GM12864 (cell line): ENCODE measurements at regions not wholly inside any gene's neighbourhood (a gene's known extent, or its start where the extent isn't known, plus 50 kb on each side); places are given as distances from the start of the nearest gene placed in this dataset.

Experiments
- DNase-seq: peaks from one replicate; pipeline ENCODE4 v3.0.0-alpha.2; 2011; ENCODE audit warnings: low read depth
- H3K4me3 ChIP-seq: 2 replicates; pipeline ENCODE4 v1.5.1; 2011; ENCODE audit warnings: mild to moderate bottlenecking, low read depth, low read length, control low read depth
- TF ChIP-seq, protein P1 (sequence below): IDR thresholded peaks from 2 replicates; pipeline ENCODE4 v1.5.1; 2011; ENCODE audit warnings: low read depth, mild to moderate bottlenecking, moderate library complexity, low read length, control low read depth, inconsistent platforms; ENCODE audit errors: missing control alignments

- TF ChIP-seq, protein P1, sequence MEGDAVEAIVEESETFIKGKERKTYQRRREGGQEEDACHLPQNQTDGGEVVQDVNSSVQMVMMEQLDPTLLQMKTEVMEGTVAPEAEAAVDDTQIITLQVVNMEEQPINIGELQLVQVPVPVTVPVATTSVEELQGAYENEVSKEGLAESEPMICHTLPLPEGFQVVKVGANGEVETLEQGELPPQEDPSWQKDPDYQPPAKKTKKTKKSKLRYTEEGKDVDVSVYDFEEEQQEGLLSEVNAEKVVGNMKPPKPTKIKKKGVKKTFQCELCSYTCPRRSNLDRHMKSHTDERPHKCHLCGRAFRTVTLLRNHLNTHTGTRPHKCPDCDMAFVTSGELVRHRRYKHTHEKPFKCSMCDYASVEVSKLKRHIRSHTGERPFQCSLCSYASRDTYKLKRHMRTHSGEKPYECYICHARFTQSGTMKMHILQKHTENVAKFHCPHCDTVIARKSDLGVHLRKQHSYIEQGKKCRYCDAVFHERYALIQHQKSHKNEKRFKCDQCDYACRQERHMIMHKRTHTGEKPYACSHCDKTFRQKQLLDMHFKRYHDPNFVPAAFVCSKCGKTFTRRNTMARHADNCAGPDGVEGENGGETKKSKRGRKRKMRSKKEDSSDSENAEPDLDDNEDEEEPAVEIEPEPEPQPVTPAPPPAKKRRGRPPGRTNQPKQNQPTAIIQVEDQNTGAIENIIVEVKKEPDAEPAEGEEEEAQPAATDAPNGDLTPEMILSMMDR: no peak
- H3K4me3 ChIP-seq: no peak overlapping the region
- no peak for DNase-seq
Observed at GRCh38 chr17:12362853-12363455, 302.7 kb upstream of the MYOCD start.

GRCh38 chr17:12365805-12366204 lies 299.9 kb upstream of the MYOCD start:
- no peak overlapping the region for H3K4me3 ChIP-seq
- no peak for DNase-seq
- TF ChIP-seq, protein P1: no peak

GRCh38 chr17:12369065-12369464 lies 296.6 kb upstream of the MYOCD start:
- TF ChIP-seq, protein P1: no peak
- DNase-seq: no peak
- no peak overlapping the region for H3K4me3 ChIP-seq

- no peak overlapping the region for H3K4me3 ChIP-seq
- TF ChIP-seq, protein P1: no peak
Observed at GRCh38 chr17:12376276-12376675, 289.4 kb upstream of the MYOCD start.

DNA sequence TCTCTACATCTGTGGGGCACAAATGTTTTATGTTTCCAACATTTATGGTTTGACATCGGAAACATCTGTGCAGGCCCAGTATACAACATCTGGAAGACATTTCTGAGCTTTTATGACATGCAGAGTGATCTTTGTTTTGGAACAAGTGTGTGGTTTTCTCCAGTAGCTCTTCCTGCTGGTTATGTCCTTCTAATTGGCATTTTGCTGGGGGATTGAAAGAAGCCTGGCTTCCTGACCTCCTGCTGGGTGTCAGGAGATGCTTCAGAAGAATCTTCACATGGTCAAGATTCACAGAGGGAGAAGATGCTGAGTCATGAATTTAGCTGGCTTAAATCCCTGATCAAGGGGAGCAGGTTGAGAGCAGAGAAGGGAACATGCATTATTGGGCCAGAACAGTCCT lies 279.5 kb upstream of the MYOCD start:
- TF ChIP-seq, protein P1: no peak

More at GRCh38 chr17:12376276-12376675, 289.4 kb upstream of the MYOCD start:
- no peak for DNase-seq

DNA sequence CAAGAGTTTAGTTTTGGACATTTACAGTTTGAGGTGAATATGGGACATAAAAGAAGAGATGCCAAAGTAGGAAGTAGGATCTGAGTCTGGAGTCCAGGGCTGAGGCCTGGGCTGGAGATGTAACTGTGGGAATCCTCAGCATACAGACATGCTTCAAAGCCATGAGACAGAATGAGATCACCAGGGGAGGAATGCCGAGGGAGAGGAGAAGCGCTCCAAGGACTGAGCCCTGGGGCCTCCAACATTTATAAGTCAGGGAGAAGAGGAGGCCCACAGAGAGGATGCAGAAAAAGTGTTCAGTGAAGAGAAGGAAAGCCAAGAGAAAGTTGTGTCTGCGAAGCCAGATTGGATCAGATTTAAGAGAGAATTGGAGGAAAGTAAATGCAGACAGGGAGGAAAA lies 277.5 kb upstream of the MYOCD start:
- DNase-seq: no peak
- TF ChIP-seq, protein P1: no peak
- H3K4me3 ChIP-seq: no peak overlapping the region

More for the DNA sequence above, 279.5 kb upstream of the MYOCD start:
- H3K4me3 ChIP-seq: no peak overlapping the region
- no peak for DNase-seq

- no peak for DNase-seq
- TF ChIP-seq, protein P1: no peak
- no peak overlapping the region for H3K4me3 ChIP-seq
Observed at GRCh38 chr17:12389421-12389820, 276.3 kb upstream of the MYOCD start.
